PC-9 (cell line): ENCODE measurements at regions not wholly inside any gene's neighbourhood (a gene's known extent, or its start where the extent isn't known, plus 50 kb on each side); places are given as distances from the start of the nearest gene placed in this dataset.

Experiments used
- BruUV-seq: library from RNA; stranded (reverse); fragments of 400-500 nt; replicated peaks from 2 replicates; lab custom pipeline; 2021; lab: Mats Ljungman, UMichigan
- CTCF ChIA-PET: fragments of 300-600 bp; sonication (Branson Sonifier 250); formaldehyde crosslinking; loops from one replicate; lab custom pipeline; 2022; ENCODE audit warnings: antibody characterized with exemption; lab: Charles Lee
- POLR2A ChIA-PET: fragments of 300-600 bp; sonication (Branson Sonifier 250); formaldehyde crosslinking; loops from one replicate; lab custom pipeline; 2022; ENCODE audit warnings: antibody characterized with exemption; ENCODE audit not compliant: unreplicated experiment; lab: Charles Lee
- DNase-seq, 2 experiments: peaks; one replicate each; pipeline versions ENCODE4 v3.0.0 to v3.0.0-alpha.2; 2015 to 2022; ENCODE audit warnings: mixed read lengths in 1 of 2
- H2AFZ ChIP-seq: fragments of 200-600 bp; sonication (generic); 2 replicates; pipeline ENCODE4 v1.8.1; 2017; ENCODE audit warnings: antibody characterized with exemption
- H3F3A ChIP-seq: fragments of 200-600 bp; sonication (generic); 2 replicates; pipeline ENCODE4 v1.8.1; 2017; ENCODE audit warnings: antibody characterized with exemption, mild to moderate bottlenecking, low read depth; ENCODE audit not compliant: insufficient read depth
- H3K27ac ChIP-seq: fragments of 200-600 bp; sonication (generic); 2 replicates; pipeline ENCODE4 v1.6.1; 2016; ENCODE audit warnings: mixed run types
- H3K27me3 ChIP-seq: fragments of 200-600 bp; sonication (generic); 2 replicates; pipeline ENCODE4 v1.6.1; 2016; ENCODE audit warnings: low read depth, mixed run types; ENCODE audit not compliant: insufficient read depth
- H3K36me3 ChIP-seq: fragments of 200-600 bp; sonication (generic); 2 replicates; pipeline ENCODE4 v1.6.1; 2016; ENCODE audit warnings: low read depth, mixed run types
- H3K4me1 ChIP-seq: fragments of 200-600 bp; sonication (generic); replicated peaks from 2 replicates; pipeline ENCODE4 v1.6.1; 2016; ENCODE audit warnings: mixed run types; ENCODE audit not compliant: insufficient read depth
- H3K4me2 ChIP-seq: fragments of 200-600 bp; sonication (generic); 2 replicates; pipeline ENCODE4 v1.6.1; 2017; ENCODE audit warnings: mixed run types
- H3K4me3 ChIP-seq: fragments of 200-600 bp; sonication (generic); 2 replicates; pipeline ENCODE4 v1.6.1; 2016; ENCODE audit warnings: mixed run types
- H3K79me2 ChIP-seq: fragments of 200-600 bp; sonication (generic); 2 replicates; pipeline ENCODE4 v1.6.1; 2017; ENCODE audit warnings: low read depth, mixed run types
- H3K9me2 ChIP-seq: fragments of 200-600 bp; sonication (generic); 2 replicates; pipeline ENCODE4 v1.8.1; 2017; ENCODE audit warnings: mild to moderate bottlenecking; ENCODE audit not compliant: insufficient read depth
- H3K9me3 ChIP-seq: fragments of 200-600 bp; sonication (generic); 2 replicates; pipeline ENCODE4 v1.8.1; 2016; ENCODE audit warnings: low read depth; ENCODE audit not compliant: insufficient read depth
- H4K20me1 ChIP-seq: fragments of 200-600 bp; sonication (generic); 2 replicates; pipeline ENCODE4 v1.8.1; 2017; ENCODE audit not compliant: insufficient read depth
- CTCF ChIP-seq: fragments of 200-600 bp; sonication (generic); conservative IDR thresholded peaks from 2 replicates; pipeline ENCODE4 v1.6.1; 2017; ENCODE audit warnings: mixed run types, antibody characterized with exemption, mild to moderate bottlenecking, moderate library complexity
- EZH2 ChIP-seq: fragments of 200-600 bp; sonication (generic); IDR thresholded peaks from 2 replicates; pipeline ENCODE4 v1.8.0; 2017; ENCODE audit warnings: antibody characterized with exemption, low read depth
- intact Hi-C: fragments of 100-400 bp; cut with micrococcal nuclease; formaldehyde crosslinking; loops from one replicate; pipeline ENCODE4 v1.10.0; 2022; ENCODE audit not compliant: unreplicated experiment

- peaks cover 35% of the 10 kb centered on the region for H3K4me1 ChIP-seq
Measured at GRCh38 chr7:130849604-130850003, 115.6 kb upstream of the KLF14 start.

GRCh38 chr7:130850956-130851355, 116.9 kb upstream of the KLF14 start:
- H3K79me2 ChIP-seq, result 0 out of 2 replicates have a peak, but pooled peaks cover 11% of the 10 kb centered on the region
- POLR2A ChIA-PET, result no interaction called here
- H3K27ac ChIP-seq, result no peak overlapping the region
- no peaks in the 10 kb centered on the region for H3K9me2 ChIP-seq
- no peak overlapping the region for H3K4me2 ChIP-seq
- no peaks in the 10 kb centered on the region for H3K27me3 ChIP-seq
- no peak for TF ChIP-seq CTCF
- TF ChIP-seq EZH2, result no peak
- H3K36me3 ChIP-seq, result peaks cover 44% of the 10 kb centered on the region
- no peak overlapping the region for H3K4me3 ChIP-seq
- H4K20me1 ChIP-seq, result 0 out of 2 replicates have a peak, but pooled peaks cover 4% of the 10 kb centered on the region
- intact Hi-C loops, result no loop called here
- no peak overlapping the region for H2AFZ ChIP-seq
- H3F3A ChIP-seq, result peaks cover 41% of the 10 kb centered on the region
- no TSS peak for BruUV-seq
- peaks cover 37% of the 10 kb centered on the region for H3K4me1 ChIP-seq
- H3K9me3 ChIP-seq, result peaks cover 3% of the 10 kb centered on the region; the same call in 1 of the 2 replicates
- no peak for DNase-seq
- CTCF ChIA-PET, result interaction anchor here (0.6 kb wide), 1 partner anchor 633 kb away, joined by 4 read pairs; no protein-coding TSS in a partner anchor

More at GRCh38 chr7:130849604-130850003, 115.6 kb upstream of the KLF14 start:
- Histone ChIP-seq H3F3A (peaks cover 33% of the 10 kb centered on the region), H2AFZ (no peak overlapping the region), H3K4me2 (no peak overlapping the region), H3K36me3 (peaks cover 31% of the 10 kb centered on the region), H3K27ac (no peak overlapping the region), H3K9me3 (peaks cover 3% of the 10 kb centered on the region; the same call in 1 of the 2 replicates), H3K79me2 (0 out of 2 replicates have a peak, but pooled peaks cover 11% of the 10 kb centered on the region), H3K9me2 (no peaks in the 10 kb centered on the region), H3K4me3 (no peak overlapping the region), H3K27me3 (no peaks in the 10 kb centered on the region), H4K20me1 (0 out of 2 replicates have a peak, but pooled peaks cover 4% of the 10 kb centered on the region)
- BruUV-seq, result no TSS peak
- ChIA-PET CTCF (no interaction called here), POLR2A (no interaction called here)
- intact Hi-C loops, result no loop called here
- TF ChIP-seq EZH2, result no peak
- TF ChIP-seq CTCF, result no peak
- no peak for DNase-seq

GRCh38 chr7:130852867-130853266, 118.9 kb upstream of the KLF14 start:
- BruUV-seq, result TSS peak; percentile 18
- TF ChIP-seq EZH2, result no peak
- no peak for TF ChIP-seq CTCF
- H2AFZ ChIP-seq, result no peak overlapping the region
- ChIA-PET POLR2A (no interaction called here), CTCF (interaction anchor here (0.6 to 0.9 kb wide), 2 partner anchors 562 to 783 kb away, joined by 3 to 4 read pairs; partner anchors contain the start of gene KLHDC10)
- no peak for DNase-seq
- intact Hi-C loops, result no loop called here
- peak overlapping the region; percentile 48 for H3K4me2 ChIP-seq
- no peak overlapping the region for H3K4me3 ChIP-seq
- H3K27ac ChIP-seq, result peak overlapping the region; percentile 68
- H3F3A ChIP-seq, result peaks cover 59% of the 10 kb centered on the region
- no peaks in the 10 kb centered on the region for H3K27me3 ChIP-seq
- peaks cover 63% of the 10 kb centered on the region for H3K36me3 ChIP-seq
- peaks cover 21% of the 10 kb centered on the region for H3K9me3 ChIP-seq
- peaks cover 20% of the 10 kb centered on the region; the same call in 1 of the 2 replicates for H3K79me2 ChIP-seq
- H3K4me1 ChIP-seq, result peaks cover 36% of the 10 kb centered on the region
- H4K20me1 ChIP-seq, result 0 out of 2 replicates have a peak, but pooled peaks cover 4% of the 10 kb centered on the region
- H3K9me2 ChIP-seq, result no peaks in the 10 kb centered on the region
